ACC112 (cell line): ENCODE measurements at regions not wholly inside any gene's neighbourhood (a gene's known extent, or its start where the extent isn't known, plus 50 kb on each side); places are given as distances from the start of the nearest gene placed in this dataset.
"Not testable (repeated sequence)": the region's sequence is repeated elsewhere in the genome, so short reads cannot be mapped to it uniquely, and the experiment has no call there.

ENCODE experiments used
- H2AFZ ChIP-seq: fragments of 200-600 bp; sonication (generic); one replicate; pipeline ENCODE4 v1.6.0; 2017; ENCODE audit warnings: antibody characterized with exemption, low read length; ENCODE audit not compliant: unreplicated experiment
- H3K27ac ChIP-seq: fragments of 200-600 bp; sonication (generic); 2 replicates; pipeline ENCODE4 v1.5.1; 2014; ENCODE audit warnings: low read depth, mild to moderate bottlenecking, antibody characterized with exemption, low read length, moderate library complexity
- H3K27me3 ChIP-seq: fragments of 200-600 bp; sonication (generic); 2 replicates; pipeline ENCODE4 v1.6.1; 2014; ENCODE audit warnings: mild to moderate bottlenecking, antibody characterized with exemption, low read length, moderate library complexity, mixed read lengths; ENCODE audit not compliant: insufficient read depth
- H3K36me3 ChIP-seq: fragments of 200-600 bp; sonication (generic); 2 replicates; pipeline ENCODE4 v1.6.1; 2016; ENCODE audit warnings: mild to moderate bottlenecking, antibody characterized with exemption, low read length, moderate library complexity, mixed read lengths; ENCODE audit not compliant: insufficient read depth
- H3K4me1 ChIP-seq: fragments of 200-600 bp; sonication (generic); one replicate; pipeline ENCODE4 v1.6.1; 2016; ENCODE audit warnings: low read length, mixed read lengths; ENCODE audit not compliant: insufficient read depth, unreplicated experiment, control insufficient read depth
- H3K4me3 ChIP-seq: fragments of 200-600 bp; sonication (generic); 2 replicates; pipeline ENCODE4 v1.5.1; 2014; ENCODE audit warnings: mild to moderate bottlenecking, low read depth, low read length
- H3K79me2 ChIP-seq: fragments of 200-600 bp; sonication (generic); one replicate; pipeline ENCODE4 v1.6.0; 2016; ENCODE audit warnings: low read length; ENCODE audit not compliant: control insufficient read depth, unreplicated experiment, insufficient read depth

DNA sequence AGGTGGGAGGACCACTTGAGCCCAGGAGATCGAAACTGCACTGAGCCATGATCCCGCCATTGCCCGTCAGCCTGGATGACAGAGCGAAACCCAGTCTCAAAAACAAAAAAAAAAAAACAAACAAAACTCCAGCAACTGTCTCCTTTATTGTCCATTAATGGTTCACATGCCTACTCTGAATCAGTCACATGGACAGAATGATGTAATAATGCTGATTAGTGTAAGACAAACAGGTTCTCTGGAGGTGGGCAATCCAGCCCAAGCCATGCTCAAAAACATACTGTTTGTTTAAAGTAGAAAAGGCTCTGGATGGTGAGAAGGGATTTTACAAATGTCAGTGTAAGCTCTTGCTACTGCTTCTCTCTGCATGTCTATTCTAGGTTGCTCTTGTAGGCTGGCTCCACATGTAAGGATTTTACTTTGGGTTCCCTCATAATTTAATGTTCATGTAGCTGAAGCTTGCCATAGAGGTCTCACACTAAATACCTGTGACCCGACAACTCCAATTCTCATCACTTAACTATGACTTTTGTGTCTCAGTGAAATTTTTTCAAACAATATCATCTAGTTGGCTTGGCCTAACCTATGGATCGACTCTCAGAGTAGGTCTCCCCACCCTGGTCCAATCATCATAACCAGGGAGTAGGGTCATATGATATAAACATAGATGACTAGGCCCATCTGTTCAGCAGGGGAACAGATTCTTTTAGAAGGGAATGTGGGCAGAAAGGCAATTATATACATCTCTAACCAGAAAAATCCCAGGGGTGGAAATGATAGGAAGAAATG, 83.9 kb upstream of the SLC39A10 start:
- H3K4me1 ChIP-seq = peaks cover 22% of the 10 kb centered on the region
- no peak overlapping the region for H2AFZ ChIP-seq

DNA sequence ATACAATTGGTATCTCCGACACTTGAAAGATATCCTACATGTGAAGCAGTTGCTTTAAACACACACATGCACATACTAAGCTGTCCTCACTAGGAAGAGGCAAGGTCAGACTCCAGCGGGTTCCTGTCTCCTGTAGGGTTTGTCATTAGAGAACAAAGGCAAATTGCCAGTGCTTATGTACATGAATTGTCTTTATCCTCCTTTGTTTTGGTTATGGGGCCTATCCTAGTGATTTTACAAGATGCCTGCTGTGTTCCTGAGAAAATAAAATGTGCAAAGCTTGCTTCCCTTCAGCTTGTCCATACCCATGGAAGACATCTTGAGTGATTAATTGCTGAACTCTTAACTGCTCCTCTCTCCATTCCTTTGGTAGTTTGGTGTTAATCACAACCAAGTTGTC, 86.7 kb upstream of the SLC39A10 start:
- peaks cover 8% of the 10 kb centered on the region for H3K4me1 ChIP-seq
- H3K27me3 ChIP-seq = no peaks in the 10 kb centered on the region
- no peak overlapping the region for H3K4me3 ChIP-seq
- no peak overlapping the region for H3K27ac ChIP-seq
- no peak overlapping the region for H2AFZ ChIP-seq
- no peaks in the 10 kb centered on the region for H3K79me2 ChIP-seq
- no peaks in the 10 kb centered on the region for H3K36me3 ChIP-seq

More for the DNA sequence above, 83.9 kb upstream of the SLC39A10 start:
- Histone ChIP-seq H3K4me3 (no peak overlapping the region), H3K79me2 (no peaks in the 10 kb centered on the region), H3K36me3 (no peaks in the 10 kb centered on the region), H3K27ac (no peak overlapping the region), H3K27me3 (no peaks in the 10 kb centered on the region)

DNA sequence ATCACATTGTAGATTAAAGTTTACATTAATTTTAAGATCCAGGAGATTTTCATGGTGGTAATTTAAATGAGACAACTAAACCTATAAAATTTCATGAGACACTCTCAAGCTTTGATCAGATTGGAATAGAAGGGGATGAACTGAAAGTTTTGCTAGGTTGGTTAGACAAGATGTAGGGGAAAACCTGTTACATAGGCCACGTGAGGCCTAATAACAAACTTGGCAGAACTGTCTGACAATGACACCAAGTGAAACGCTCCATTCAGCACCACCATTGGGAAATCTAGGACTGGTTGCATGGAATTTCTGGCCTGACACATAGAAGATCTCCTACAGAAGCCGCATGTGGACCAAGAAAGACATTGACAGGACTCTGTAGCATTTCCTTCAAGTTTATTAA, 87.8 kb upstream of the SLC39A10 start:
- Histone ChIP-seq H3K4me3 (no peak overlapping the region), H3K4me1 (no peaks in the 10 kb centered on the region), H3K36me3 (no peaks in the 10 kb centered on the region), H2AFZ (no peak overlapping the region), H3K27ac (no peak overlapping the region), H3K79me2 (no peaks in the 10 kb centered on the region), H3K27me3 (no peaks in the 10 kb centered on the region)

DNA sequence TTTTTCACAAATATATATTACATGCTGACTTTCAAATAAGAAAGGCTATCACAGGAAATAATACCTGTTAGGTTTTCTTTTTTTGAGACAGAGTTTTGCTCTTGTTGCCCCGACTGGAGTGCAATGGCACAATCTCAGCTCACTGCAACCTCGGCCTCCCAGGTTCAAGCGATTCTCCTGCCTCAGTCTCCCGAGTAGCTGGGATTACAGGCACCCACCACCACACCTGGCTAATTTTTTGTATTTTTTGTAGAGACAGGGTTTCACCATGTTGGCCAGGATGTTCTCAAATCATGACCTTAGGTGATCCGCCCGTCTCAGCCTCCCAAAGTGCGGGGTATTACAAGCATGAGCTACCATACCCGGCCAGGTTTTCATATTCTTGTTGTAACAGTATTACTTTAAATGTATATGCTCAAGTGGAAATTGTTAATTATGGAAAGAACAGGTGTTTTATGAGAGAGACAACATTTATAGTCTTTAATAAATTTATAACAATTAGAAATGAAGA, 92.3 kb upstream of the SLC39A10 start:
- not testable (repeated sequence) for H3K36me3 ChIP-seq, H2AFZ ChIP-seq, H3K79me2 ChIP-seq, H3K4me3 ChIP-seq, H3K27me3 ChIP-seq
- Histone ChIP-seq H3K27ac (peak overlapping the region; percentile 64), H3K4me1 (peaks cover 30% of the 10 kb centered on the region)

DNA sequence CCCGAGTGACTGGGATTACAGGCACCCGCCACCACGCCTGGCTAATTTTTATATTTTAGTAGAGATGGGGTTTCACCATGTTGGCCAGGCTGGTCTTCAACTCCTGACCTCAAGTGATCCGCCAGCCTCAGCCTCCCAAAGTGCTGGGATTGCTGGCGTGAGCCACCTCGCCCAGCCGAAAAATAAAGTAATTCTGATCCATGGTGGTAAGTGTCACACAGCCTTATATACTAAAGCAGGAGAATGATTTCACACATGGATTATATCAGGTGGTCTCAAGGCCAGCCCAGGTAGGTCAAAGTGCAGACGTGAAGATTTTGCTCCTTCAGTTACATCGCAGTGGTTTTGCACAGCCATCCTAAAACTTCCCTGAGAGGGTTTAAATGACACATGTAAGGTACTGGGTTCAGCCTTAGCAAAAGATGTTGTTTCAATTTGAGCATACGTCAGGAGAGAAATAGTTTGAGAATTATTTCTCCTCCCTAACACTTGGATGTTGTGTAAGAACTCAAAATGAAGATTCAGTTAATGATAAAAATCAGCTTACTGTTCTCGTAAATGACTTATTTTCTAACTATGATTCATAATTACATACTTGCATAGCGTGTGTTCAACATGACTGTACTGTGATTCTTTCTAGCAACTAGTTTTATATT, 93.0 kb upstream of the SLC39A10 start:
- peak overlapping the region; percentile 64 for H3K27ac ChIP-seq
- H3K79me2 ChIP-seq = no peaks in the 10 kb centered on the region
- H3K27me3 ChIP-seq = no peaks in the 10 kb centered on the region
- H2AFZ ChIP-seq = no peak overlapping the region
- no peaks in the 10 kb centered on the region for H3K36me3 ChIP-seq
- H3K4me3 ChIP-seq = no peak overlapping the region
- peaks cover 30% of the 10 kb centered on the region for H3K4me1 ChIP-seq

DNA sequence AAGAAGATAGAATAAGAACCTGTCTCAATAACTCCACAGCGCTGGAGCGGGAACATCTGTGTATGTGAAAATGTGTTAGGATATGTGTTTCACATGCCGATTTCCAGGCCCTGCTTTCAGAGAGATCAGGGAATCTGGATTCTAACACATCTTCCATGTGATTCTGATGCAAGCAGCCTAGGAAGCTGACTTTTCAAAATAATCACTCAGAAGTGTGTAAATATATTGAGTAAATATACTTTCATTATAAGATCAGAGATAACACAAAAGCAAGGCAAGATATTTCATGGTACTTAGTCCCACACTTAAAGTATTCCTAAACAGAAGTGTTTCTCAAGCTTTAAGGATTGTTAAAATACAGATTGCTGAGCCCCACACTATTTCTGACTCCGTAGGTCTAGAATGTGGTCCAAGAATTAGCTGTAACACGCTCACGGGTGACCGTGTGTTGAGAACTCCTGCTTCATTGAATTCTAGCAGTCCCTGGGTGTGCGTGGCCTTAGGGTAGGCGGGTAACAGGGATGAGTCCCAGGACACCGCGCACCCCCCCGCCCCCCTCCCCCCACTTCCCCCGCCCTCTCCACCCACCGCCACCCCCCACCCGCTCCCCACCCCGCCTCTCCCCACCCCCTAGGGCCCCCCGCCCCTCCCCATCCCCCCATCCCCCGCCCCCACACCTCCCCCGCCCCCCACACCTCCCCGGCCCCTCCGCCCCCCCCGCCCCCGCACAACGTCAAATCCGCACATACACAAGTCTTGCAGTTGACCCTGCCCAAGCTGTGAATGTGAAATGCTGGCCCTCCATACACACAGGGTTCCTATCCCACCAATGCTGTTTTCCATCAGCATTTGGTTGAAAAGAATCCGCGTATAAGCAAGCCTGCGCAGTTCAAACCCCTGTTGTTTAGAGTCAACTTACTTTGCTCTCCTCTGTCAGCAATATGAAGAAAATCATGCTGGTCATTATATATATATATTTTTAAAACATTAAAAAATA, 94.2 kb upstream of the SLC39A10 start:
- Histone ChIP-seq H3K36me3 (no peaks in the 10 kb centered on the region), H3K4me3 (0 out of 2 replicates have a peak overlapping the region, but pooled peaks have one; percentile 37), H3K79me2 (no peaks in the 10 kb centered on the region), H3K4me1 (peaks cover 30% of the 10 kb centered on the region), H3K27ac (peak overlapping the region; percentile 28), H3K27me3 (no peaks in the 10 kb centered on the region), H2AFZ (peak overlapping the region; percentile 92)

DNA sequence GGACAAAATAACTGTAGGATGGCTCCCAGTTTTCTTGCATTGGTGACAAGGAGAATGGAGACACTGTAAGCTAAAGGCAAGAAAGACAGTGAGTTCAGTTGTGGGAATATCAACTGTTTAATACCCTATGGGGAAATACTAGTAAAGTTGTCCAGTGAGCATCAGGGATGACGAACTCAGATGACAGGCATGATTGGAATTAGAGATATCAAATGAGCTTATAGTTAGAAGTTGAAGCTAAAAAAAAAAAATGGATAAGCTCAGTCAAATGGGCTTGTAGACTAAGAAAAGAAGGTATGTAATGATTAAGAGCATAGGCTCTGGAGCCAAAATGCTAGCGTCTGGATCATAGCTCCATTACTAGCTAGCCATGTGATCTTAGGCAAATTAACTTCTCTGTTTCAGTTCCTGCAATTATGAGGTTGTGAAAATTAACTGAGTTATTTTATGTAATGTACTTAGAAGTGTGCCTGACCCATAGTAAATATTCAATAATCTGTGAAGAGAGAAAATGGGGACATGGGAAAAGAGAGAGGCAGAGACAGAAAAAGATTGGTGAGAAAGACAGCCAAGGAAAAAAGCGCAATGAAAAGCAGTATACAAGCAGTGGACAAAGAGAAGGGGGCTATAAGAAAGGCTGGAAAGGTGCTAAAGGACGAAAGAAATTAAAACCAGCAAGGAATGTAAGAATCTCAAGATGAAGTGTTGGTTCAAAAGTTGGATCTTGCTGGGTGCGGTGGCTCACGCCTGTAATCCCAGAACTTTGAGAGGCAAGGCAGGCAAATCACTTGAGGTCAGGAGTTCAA, 95.7 kb upstream of the SLC39A10 start:
- Histone ChIP-seq H2AFZ (peak overlapping the region; percentile 41), H3K36me3 (no peaks in the 10 kb centered on the region), H3K27me3 (no peaks in the 10 kb centered on the region), H3K4me3 (no peak overlapping the region), H3K4me1 (peaks cover 30% of the 10 kb centered on the region), H3K27ac (peak overlapping the region; percentile 85), H3K79me2 (no peaks in the 10 kb centered on the region)

DNA sequence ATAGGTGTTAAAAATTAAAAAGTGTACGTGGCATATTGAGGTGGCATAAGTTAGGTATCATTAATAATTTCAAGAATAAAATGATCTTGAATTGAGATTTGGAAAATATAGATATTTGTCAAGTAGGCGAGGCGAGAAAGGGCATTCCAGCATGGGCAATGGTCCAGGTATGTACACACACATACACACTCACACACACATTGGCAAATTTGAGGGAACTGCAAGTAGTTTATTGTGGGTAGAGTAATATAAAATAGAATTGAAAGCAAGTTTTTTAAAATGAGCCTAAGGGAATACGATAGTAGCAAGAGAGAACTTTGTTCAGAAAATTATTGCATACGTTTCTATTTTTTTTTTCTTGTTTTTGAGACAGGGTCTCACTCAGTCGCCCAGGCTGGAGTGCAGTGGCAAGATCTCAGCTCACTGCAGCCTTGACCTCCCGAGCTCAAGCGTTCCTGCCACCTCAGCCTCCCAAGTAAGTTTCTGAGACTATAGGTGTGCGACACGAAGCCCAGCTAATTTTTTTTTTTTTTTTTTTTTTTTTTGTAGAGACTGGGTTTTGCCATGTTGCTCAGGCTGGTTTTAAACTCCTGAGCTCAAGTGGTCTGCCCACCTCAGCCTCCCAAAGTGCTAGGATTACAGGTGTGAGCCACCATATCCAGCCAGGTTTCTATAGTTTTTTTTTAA, 96.7 kb upstream of the SLC39A10 start:
- no peak overlapping the region for H3K4me3 ChIP-seq
- peaks cover 30% of the 10 kb centered on the region for H3K4me1 ChIP-seq
- H3K79me2 ChIP-seq = no peaks in the 10 kb centered on the region
- no peak overlapping the region for H2AFZ ChIP-seq
- H3K36me3 ChIP-seq = no peaks in the 10 kb centered on the region
- no peaks in the 10 kb centered on the region for H3K27me3 ChIP-seq
- H3K27ac ChIP-seq = peak overlapping the region; percentile 85

DNA sequence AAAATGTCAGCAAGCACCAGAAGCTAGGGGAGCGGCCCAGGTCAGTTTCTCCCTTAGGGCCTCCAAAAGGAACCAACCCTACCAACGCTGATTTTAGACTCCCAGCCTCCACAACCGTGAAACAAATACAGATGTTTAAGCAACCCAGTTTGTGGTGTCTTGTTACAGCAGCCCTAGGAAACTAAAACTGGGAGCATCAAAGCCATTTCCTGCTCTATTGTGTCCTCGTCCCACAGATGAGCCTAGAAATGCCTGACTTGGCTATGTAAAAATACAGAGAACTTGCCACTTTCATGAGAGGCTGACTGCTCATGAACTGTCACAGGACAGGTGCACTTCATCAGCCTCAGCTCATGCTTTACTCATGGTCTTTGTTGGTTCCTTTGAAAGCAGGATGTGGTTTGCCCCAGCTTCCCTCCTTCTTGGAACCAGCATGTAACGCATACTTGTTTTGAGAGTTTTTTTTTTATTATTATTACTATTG, 97.6 kb upstream of the SLC39A10 start:
- no peaks in the 10 kb centered on the region for H3K27me3 ChIP-seq
- no peaks in the 10 kb centered on the region for H3K79me2 ChIP-seq
- peaks cover 30% of the 10 kb centered on the region for H3K4me1 ChIP-seq
- H3K36me3 ChIP-seq = no peaks in the 10 kb centered on the region
- no peak overlapping the region for H2AFZ ChIP-seq
- H3K4me3 ChIP-seq = no peak overlapping the region
- H3K27ac ChIP-seq = no peak overlapping the region
